OCI-LY1 (cell line): ENCODE measurements at regions not wholly inside any gene's neighbourhood (a gene's known extent, or its start where the extent isn't known, plus 50 kb on each side); places are given as distances from the start of the nearest gene placed in this dataset.

Experiments
- H2AFZ ChIP-seq: fragments of 200-600 bp; sonication (generic), shearing (Covaris generic); 2 replicates; pipeline ENCODE4 v1.6.0; 2014; ENCODE audit warnings: antibody characterized with exemption, mild to moderate bottlenecking, low read length
- H3F3A ChIP-seq: fragments of 200-600 bp; sonication (generic), shearing (Covaris generic); 2 replicates; pipeline ENCODE4 v1.6.0; 2014; ENCODE audit warnings: mild to moderate bottlenecking, antibody characterized with exemption, low read length, moderate library complexity; ENCODE audit not compliant: insufficient read depth
- H3K27ac ChIP-seq: fragments of 200-600 bp; sonication (generic); 2 replicates; pipeline ENCODE4 v1.5.1; 2014; ENCODE audit warnings: low read length, mixed run types, mild to moderate bottlenecking, low read depth; ENCODE audit not compliant: poor library complexity, severe bottlenecking
- H3K27me3 ChIP-seq: fragments of 200-600 bp; sonication (generic); 2 replicates; pipeline ENCODE4 v1.6.0; 2014; ENCODE audit warnings: antibody characterized with exemption, mild to moderate bottlenecking, low read length, moderate library complexity; ENCODE audit not compliant: insufficient read depth
- H3K36me3 ChIP-seq: fragments of 200-600 bp; sonication (generic); 2 replicates; pipeline ENCODE4 v1.6.1; 2014; ENCODE audit warnings: mild to moderate bottlenecking, antibody characterized with exemption, low read length, moderate library complexity, mixed read lengths; ENCODE audit not compliant: insufficient read depth
- H3K4me1 ChIP-seq: fragments of 200-600 bp; sonication (generic); 2 replicates; pipeline ENCODE4 v1.5.1; 2014; ENCODE audit warnings: mild to moderate bottlenecking, low read length, moderate library complexity; ENCODE audit not compliant: insufficient read depth, severe bottlenecking
- H3K4me2 ChIP-seq: fragments of 200-600 bp; sonication (generic), shearing (Covaris generic); 2 replicates; pipeline ENCODE4 v1.6.1; 2014; ENCODE audit warnings: low read length
- H3K4me3 ChIP-seq: fragments of 200-600 bp; sonication (generic); 2 replicates; pipeline ENCODE4 v1.5.1; 2014; ENCODE audit warnings: low read length, low read depth, mild to moderate bottlenecking, mixed read lengths; ENCODE audit not compliant: poor library complexity, severe bottlenecking
- H3K79me2 ChIP-seq: fragments of 200-600 bp; shearing (Covaris generic); 2 replicates; pipeline ENCODE4 v1.6.1; 2016; ENCODE audit warnings: mixed run types, low read length, mixed read lengths; ENCODE audit not compliant: insufficient read depth
- H3K9ac ChIP-seq: fragments of 200-600 bp; sonication (generic), shearing (Covaris generic); 2 replicates; pipeline ENCODE4 v1.6.1; 2014; ENCODE audit warnings: mild to moderate bottlenecking, low read length, mixed read lengths
- H3K9me2 ChIP-seq: fragments of 200-600 bp; sonication (generic), shearing (Covaris generic); 2 replicates; pipeline ENCODE4 v1.6.1; 2014; ENCODE audit warnings: low read depth, mild to moderate bottlenecking, low read length, mixed read lengths
- H3K9me3 ChIP-seq: fragments of 200-600 bp; shearing (Covaris generic); 2 replicates; pipeline ENCODE4 v1.6.1; 2014; ENCODE audit warnings: low read length, mixed read lengths
- H4K20me1 ChIP-seq: fragments of 200-600 bp; sonication (generic), shearing (Covaris generic); 2 replicates; pipeline ENCODE4 v1.6.0; 2016; ENCODE audit warnings: mild to moderate bottlenecking, low read length; ENCODE audit not compliant: insufficient read depth
- CTCF ChIP-seq: fragments of 200-600 bp; sonication (generic), shearing (Covaris generic); IDR thresholded peaks from 2 replicates; pipeline ENCODE4 v1.5.1; 2017; ENCODE audit warnings: mild to moderate bottlenecking, antibody characterized with exemption, low read length, moderate library complexity, mixed read lengths
- EZH2 ChIP-seq: fragments of 200-600 bp; sonication (generic), shearing (Covaris generic); IDR thresholded peaks from 2 replicates; pipeline ENCODE4 v1.8.0; 2017; ENCODE audit warnings: borderline replicate concordance, mixed run types, mild to moderate bottlenecking, antibody characterized with exemption, low read length, moderate library complexity, mixed read lengths

- no peaks in the 10 kb centered on the region for H3F3A ChIP-seq
- no peak for TF ChIP-seq EZH2
- no peak for TF ChIP-seq CTCF
- no peaks in the 10 kb centered on the region for H4K20me1 ChIP-seq
- no peaks in the 10 kb centered on the region for H3K9me3 ChIP-seq
- H3K27me3 ChIP-seq, result no peaks in the 10 kb centered on the region
- H3K79me2 ChIP-seq, result no peaks in the 10 kb centered on the region
- no peaks in the 10 kb centered on the region for H3K36me3 ChIP-seq
- no peak overlapping the region for H3K4me3 ChIP-seq
- H3K27ac ChIP-seq, result no peak overlapping the region
- no peak overlapping the region for H3K4me2 ChIP-seq
- no peak overlapping the region for H2AFZ ChIP-seq
- H3K9me2 ChIP-seq, result no peaks in the 10 kb centered on the region
- no peaks in the 10 kb centered on the region for H3K4me1 ChIP-seq
- no peak overlapping the region for H3K9ac ChIP-seq
Measured at GRCh38 chr10:3872712-3873329, 87.8 kb upstream of the KLF6 start.

- Histone ChIP-seq H3K9me2 (no peaks in the 10 kb centered on the region), H4K20me1 (no peaks in the 10 kb centered on the region), H3K36me3 (no peaks in the 10 kb centered on the region), H3K27me3 (no peaks in the 10 kb centered on the region), H3K4me2 (no peak overlapping the region), H3F3A (no peaks in the 10 kb centered on the region), H3K4me3 (no peak overlapping the region), H2AFZ (no peak overlapping the region), H3K27ac (no peak overlapping the region), H3K79me2 (no peaks in the 10 kb centered on the region), H3K9ac (no peak overlapping the region), H3K9me3 (no peaks in the 10 kb centered on the region), H3K4me1 (no peaks in the 10 kb centered on the region)
- no peak for TF ChIP-seq CTCF
Measured at GRCh38 chr10:3871424-3871996, 86.5 kb upstream of the KLF6 start.

- Histone ChIP-seq H3K4me2 (no peak overlapping the region), H2AFZ (no peak overlapping the region), H3K27ac (no peak overlapping the region), H3K4me1 (no peaks in the 10 kb centered on the region), H4K20me1 (no peaks in the 10 kb centered on the region), H3K9me2 (no peaks in the 10 kb centered on the region), H3K9me3 (no peaks in the 10 kb centered on the region), H3K4me3 (no peak overlapping the region), H3F3A (no peaks in the 10 kb centered on the region), H3K27me3 (no peaks in the 10 kb centered on the region; the same call in 1 of the 2 replicates), H3K36me3 (no peaks in the 10 kb centered on the region), H3K9ac (no peak overlapping the region), H3K79me2 (no peaks in the 10 kb centered on the region)
- TF ChIP-seq EZH2, result no peak
- TF ChIP-seq CTCF, result no peak
Measured at GRCh38 chr10:3869036-3869435, 84.0 kb upstream of the KLF6 start.
